GM12864 (cell line): ENCODE measurements at regions not wholly inside any gene's neighbourhood (a gene's known extent, or its start where the extent isn't known, plus 50 kb on each side); places are given as distances from the start of the nearest gene placed in this dataset.

Experiments used
- DNase-seq: peaks from one replicate; pipeline ENCODE4 v3.0.0-alpha.2; 2011; ENCODE audit warnings: low read depth
- H3K4me3 ChIP-seq: 2 replicates; pipeline ENCODE4 v1.5.1; 2011; ENCODE audit warnings: mild to moderate bottlenecking, low read depth, low read length, control low read depth
- TF ChIP-seq, protein P1 (sequence below): IDR thresholded peaks from 2 replicates; pipeline ENCODE4 v1.5.1; 2011; ENCODE audit warnings: low read depth, mild to moderate bottlenecking, moderate library complexity, low read length, control low read depth, inconsistent platforms; ENCODE audit errors: missing control alignments

DNA sequence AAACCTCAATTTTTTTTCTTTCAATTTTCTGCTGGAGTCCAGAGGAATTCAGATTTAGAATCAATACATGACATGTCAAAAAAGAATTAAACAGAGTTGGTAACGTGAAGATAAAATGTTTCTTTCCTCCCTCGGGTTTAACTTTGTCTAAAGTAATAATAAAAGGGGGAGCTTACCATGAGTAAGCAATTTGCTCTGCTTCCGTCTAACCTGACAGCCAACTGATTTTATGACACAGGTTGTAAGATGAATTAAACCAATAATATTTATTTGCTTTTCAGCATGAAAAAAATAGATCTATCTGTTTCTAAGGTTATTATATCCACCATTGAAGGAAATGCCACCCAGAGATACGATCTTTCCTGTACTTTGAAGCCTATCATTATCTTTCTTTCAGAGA lies 352.6 kb downstream of the OSTF1 start:
- TF ChIP-seq, protein P1, sequence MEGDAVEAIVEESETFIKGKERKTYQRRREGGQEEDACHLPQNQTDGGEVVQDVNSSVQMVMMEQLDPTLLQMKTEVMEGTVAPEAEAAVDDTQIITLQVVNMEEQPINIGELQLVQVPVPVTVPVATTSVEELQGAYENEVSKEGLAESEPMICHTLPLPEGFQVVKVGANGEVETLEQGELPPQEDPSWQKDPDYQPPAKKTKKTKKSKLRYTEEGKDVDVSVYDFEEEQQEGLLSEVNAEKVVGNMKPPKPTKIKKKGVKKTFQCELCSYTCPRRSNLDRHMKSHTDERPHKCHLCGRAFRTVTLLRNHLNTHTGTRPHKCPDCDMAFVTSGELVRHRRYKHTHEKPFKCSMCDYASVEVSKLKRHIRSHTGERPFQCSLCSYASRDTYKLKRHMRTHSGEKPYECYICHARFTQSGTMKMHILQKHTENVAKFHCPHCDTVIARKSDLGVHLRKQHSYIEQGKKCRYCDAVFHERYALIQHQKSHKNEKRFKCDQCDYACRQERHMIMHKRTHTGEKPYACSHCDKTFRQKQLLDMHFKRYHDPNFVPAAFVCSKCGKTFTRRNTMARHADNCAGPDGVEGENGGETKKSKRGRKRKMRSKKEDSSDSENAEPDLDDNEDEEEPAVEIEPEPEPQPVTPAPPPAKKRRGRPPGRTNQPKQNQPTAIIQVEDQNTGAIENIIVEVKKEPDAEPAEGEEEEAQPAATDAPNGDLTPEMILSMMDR = no peak
- H3K4me3 ChIP-seq = no peak overlapping the region
- DNase-seq = no peak

- TF ChIP-seq, protein P1 = no peak
- no peak for DNase-seq
- no peak overlapping the region for H3K4me3 ChIP-seq
These were observed 356.8 kb downstream of the OSTF1 start for GRCh38 chr9:75445144-75445543.

- no peak overlapping the region for H3K4me3 ChIP-seq
- TF ChIP-seq, protein P1 = no peak
- DNase-seq = no peak
These were observed 359.0 kb downstream of the OSTF1 start for GRCh38 chr9:75447281-75447680.

GRCh38 chr9:75448281-75448680 lies 360.0 kb downstream of the OSTF1 start:
- TF ChIP-seq, protein P1 = no peak
- H3K4me3 ChIP-seq = no peak overlapping the region
- no peak for DNase-seq

- no peak for DNase-seq
- TF ChIP-seq, protein P1 = no peak
- H3K4me3 ChIP-seq = no peak overlapping the region
These were observed 360.6 kb downstream of the OSTF1 start for GRCh38 chr9:75448955-75449354.

DNA sequence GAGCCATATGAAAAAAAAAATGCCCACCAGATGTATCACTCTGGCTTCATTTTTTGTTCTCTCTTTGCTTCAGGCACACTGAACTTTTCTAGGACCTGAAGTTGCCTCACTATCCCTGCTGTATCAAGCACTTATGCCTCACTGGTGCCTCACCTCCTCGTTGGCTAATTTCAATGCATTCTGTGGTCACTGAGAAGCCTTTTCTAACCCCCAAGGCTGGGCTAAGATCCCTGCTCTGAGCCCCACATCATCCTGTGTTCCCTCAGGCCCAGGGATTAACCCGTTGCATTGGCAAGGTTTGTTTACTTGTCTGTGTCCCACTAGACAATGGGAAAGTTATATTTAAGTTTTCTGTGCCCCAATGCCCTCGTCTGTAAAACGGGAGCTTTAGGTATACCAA lies 362.7 kb downstream of the OSTF1 start:
- DNase-seq = no peak
- H3K4me3 ChIP-seq = no peak overlapping the region
- TF ChIP-seq, protein P1 = no peak

- DNase-seq = no peak
- TF ChIP-seq, protein P1 = no peak
- H3K4me3 ChIP-seq = no peak overlapping the region
These were observed 363.2 kb downstream of the OSTF1 start for GRCh38 chr9:75451505-75451904.
